ENCODE measurements at regions not wholly inside any gene's neighbourhood (a gene's known extent, or its start where the extent isn't known, plus 50 kb on each side); places are given as distances from the start of the nearest gene placed in this dataset.
"Not testable (repeated sequence)": the region's sequence is repeated elsewhere in the genome, so short reads cannot be mapped to it uniquely, and the experiment has no call there.

GRCh38 chr9:135357863-135358551 lies 121.6 kb upstream of the PPP1R26 start:
- no peaks in the 10 kb centered on the region for H3K79me2 ChIP-seq
- H3K4me1 ChIP-seq (ENCODE audit: insufficient read depth), result no peaks in the 10 kb centered on the region
- H3K4me2 ChIP-seq, result no peak overlapping the region
- H2AFZ ChIP-seq, result no peak overlapping the region
- no peaks in the 10 kb centered on the region for H3K36me3 ChIP-seq (replicated peaks; ENCODE audit: insufficient read depth, low read depth)
- no peaks in the 10 kb centered on the region for H3K9me3 ChIP-seq (ENCODE audit: low read depth)
- no peak for DNase-seq (ENCODE audit: low spot score)
- H3K9me2 ChIP-seq (replicated peaks; ENCODE audit: insufficient read depth), result no peaks in the 10 kb centered on the region
- H3K27ac ChIP-seq, result no peak overlapping the region
- no peaks in the 10 kb centered on the region for H3K27me3 ChIP-seq
- no peak for TF ChIP-seq EZH2 (IDR thresholded peaks at IDR 0.05; ENCODE audit: borderline replicate concordance)
- no peak overlapping the region for H3K4me3 ChIP-seq
- no peaks in the 10 kb centered on the region for H4K20me1 ChIP-seq (ENCODE audit: insufficient read depth, poor library complexity, severe bottlenecking)
- whole genome bisulfite sequencing (ENCODE audit: low lambda C conversion rate, missing lambda C conversion rate), result 83% methylated on average over 24 of the region's 24 CpGs

- Histone ChIP-seq H3K9me2 (replicated peaks; ENCODE audit: insufficient read depth) (no peaks in the 10 kb centered on the region), H3K4me3 (no peak overlapping the region), H3K27me3 (no peaks in the 10 kb centered on the region), H3K9me3 (ENCODE audit: low read depth) (no peaks in the 10 kb centered on the region), H3K36me3 (replicated peaks; ENCODE audit: insufficient read depth, low read depth) (no peaks in the 10 kb centered on the region), H3K79me2 (no peaks in the 10 kb centered on the region), H3K4me1 (ENCODE audit: insufficient read depth) (no peaks in the 10 kb centered on the region), H3K27ac (no peak overlapping the region), H2AFZ (no peak overlapping the region), H4K20me1 (ENCODE audit: insufficient read depth, poor library complexity, severe bottlenecking) (no peaks in the 10 kb centered on the region), H3K4me2 (no peak overlapping the region)
- no peak for DNase-seq (ENCODE audit: low spot score)
- 82% methylated on average over 13 of the region's 13 CpGs for WGBS (ENCODE audit: low lambda C conversion rate, missing lambda C conversion rate)
- TF ChIP-seq EZH2phosphoT487 (IDR thresholded peaks at IDR 0.05; ENCODE audit: low read depth, severe bottlenecking, unreplicated experiment) (no peak), CTCF (IDR thresholded peaks at IDR 0.05; ENCODE audit: poor library complexity) (no peak), EZH2 (IDR thresholded peaks at IDR 0.05; ENCODE audit: borderline replicate concordance) (no peak)
Measured at GRCh38 chr9:135358552-135358940, 121.0 kb upstream of the PPP1R26 start.

DNA sequence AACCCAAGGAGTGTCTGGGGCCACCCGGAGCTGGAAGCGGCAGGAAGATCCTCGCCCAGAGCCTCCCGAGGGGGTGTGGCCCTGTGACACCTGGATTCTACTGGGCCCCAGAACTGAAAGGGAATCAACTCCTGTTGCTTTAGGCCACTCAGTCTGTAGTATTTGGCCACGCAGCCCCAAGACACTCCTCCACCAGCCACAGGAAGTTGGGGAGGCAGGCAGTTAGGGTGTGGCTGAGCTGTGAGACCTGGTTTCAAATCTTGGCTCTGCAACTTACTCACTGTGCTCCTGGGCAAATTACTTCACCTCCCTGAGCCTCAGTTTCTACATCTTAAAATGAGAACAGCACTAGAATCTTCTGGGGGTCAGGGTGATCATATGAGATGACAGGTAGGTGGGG lies 119.8 kb upstream of the PPP1R26 start:
- Histone ChIP-seq H3K4me2 (no peak overlapping the region), H3K36me3 (replicated peaks; ENCODE audit: insufficient read depth, low read depth) (no peaks in the 10 kb centered on the region), H3K4me3 (no peak overlapping the region), H4K20me1 (ENCODE audit: insufficient read depth, poor library complexity, severe bottlenecking) (no peaks in the 10 kb centered on the region), H3K27ac (no peak overlapping the region), H3K9me3 (ENCODE audit: low read depth) (no peaks in the 10 kb centered on the region), H2AFZ (no peak overlapping the region), H3K27me3 (no peaks in the 10 kb centered on the region), H3K4me1 (ENCODE audit: insufficient read depth) (no peaks in the 10 kb centered on the region), H3K79me2 (no peaks in the 10 kb centered on the region), H3K9me2 (replicated peaks; ENCODE audit: insufficient read depth) (no peaks in the 10 kb centered on the region)
- DNase-seq (ENCODE audit: low spot score), result no peak
- 88% methylated on average over 5 of the region's 5 CpGs for WGBS (ENCODE audit: low lambda C conversion rate, missing lambda C conversion rate)
- no peak for TF ChIP-seq EZH2 (IDR thresholded peaks at IDR 0.05; ENCODE audit: borderline replicate concordance)
- TF ChIP-seq EZH2phosphoT487 (IDR thresholded peaks at IDR 0.05; ENCODE audit: low read depth, severe bottlenecking, unreplicated experiment), result no peak
- TF ChIP-seq CTCF (IDR thresholded peaks at IDR 0.05; ENCODE audit: poor library complexity), result no peak

DNA sequence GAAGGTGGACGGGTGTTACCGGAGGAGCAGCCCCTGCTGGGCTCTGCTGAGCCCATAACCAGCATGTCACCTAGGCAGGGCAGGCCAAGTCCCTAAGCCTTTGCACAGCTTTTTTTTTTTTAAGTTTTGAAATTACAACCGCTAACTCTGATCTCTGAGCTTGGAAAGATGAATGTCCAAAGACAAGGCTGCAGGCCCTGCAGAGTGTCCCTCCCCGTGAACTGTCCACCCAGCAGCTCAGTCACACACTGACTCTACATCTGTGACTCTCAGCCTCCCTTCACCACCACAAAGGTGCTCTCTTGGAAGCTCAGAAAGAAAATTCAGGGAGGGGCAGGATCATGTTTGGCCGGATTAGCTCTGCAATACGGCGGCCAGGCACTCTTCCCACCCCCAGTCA lies 119.0 kb upstream of the PPP1R26 start:
- H3K27ac ChIP-seq, result no peak overlapping the region
- no peaks in the 10 kb centered on the region for H3K27me3 ChIP-seq
- no peak for DNase-seq (ENCODE audit: low spot score)
- TF ChIP-seq CTCF (IDR thresholded peaks at IDR 0.05; ENCODE audit: poor library complexity), result no peak
- no peak for TF ChIP-seq EZH2 (IDR thresholded peaks at IDR 0.05; ENCODE audit: borderline replicate concordance)
- no peak for TF ChIP-seq EZH2phosphoT487 (IDR thresholded peaks at IDR 0.05; ENCODE audit: low read depth, severe bottlenecking, unreplicated experiment)
- H3K9me3 ChIP-seq (ENCODE audit: low read depth), result no peaks in the 10 kb centered on the region
- H4K20me1 ChIP-seq (ENCODE audit: insufficient read depth, poor library complexity, severe bottlenecking), result no peaks in the 10 kb centered on the region
- no peak overlapping the region for H2AFZ ChIP-seq
- 91% methylated on average over 7 of the region's 7 CpGs for WGBS (ENCODE audit: low lambda C conversion rate, missing lambda C conversion rate)
- no peaks in the 10 kb centered on the region for H3K36me3 ChIP-seq (replicated peaks; ENCODE audit: insufficient read depth, low read depth)
- no peak overlapping the region for H3K4me2 ChIP-seq
- no peaks in the 10 kb centered on the region for H3K4me1 ChIP-seq (ENCODE audit: insufficient read depth)
- no peaks in the 10 kb centered on the region for H3K79me2 ChIP-seq
- H3K9me2 ChIP-seq (replicated peaks; ENCODE audit: insufficient read depth), result no peaks in the 10 kb centered on the region
- H3K4me3 ChIP-seq, result no peak overlapping the region

DNA sequence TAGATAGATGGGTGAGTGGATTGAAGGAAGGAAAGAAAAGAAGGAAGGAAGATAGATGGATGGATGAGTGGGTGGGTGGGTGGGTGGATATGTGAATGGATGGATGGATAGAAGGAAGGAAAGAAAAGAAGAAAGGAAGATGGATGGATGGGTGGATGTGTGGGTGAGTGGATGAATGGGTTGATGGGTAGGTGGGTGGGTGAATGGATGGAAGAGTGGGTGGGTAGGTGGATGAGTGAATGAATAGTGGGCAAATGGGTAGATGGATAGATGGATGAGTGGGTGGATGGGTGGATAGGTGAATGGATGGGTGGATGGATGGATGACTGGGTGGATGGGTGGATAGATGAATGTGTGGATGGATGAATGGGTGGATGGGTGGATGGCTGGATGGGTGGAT lies 117.9 kb upstream of the PPP1R26 start:
- DNase-seq (ENCODE audit: low spot score); H3K4me1 ChIP-seq (ENCODE audit: insufficient read depth); H4K20me1 ChIP-seq (ENCODE audit: insufficient read depth, poor library complexity, severe bottlenecking); H2AFZ ChIP-seq; H3K9me2 ChIP-seq (replicated peaks; ENCODE audit: insufficient read depth); H3K27ac ChIP-seq; H3K79me2 ChIP-seq; H3K4me3 ChIP-seq; H3K9me3 ChIP-seq (ENCODE audit: low read depth); H3K36me3 ChIP-seq (replicated peaks; ENCODE audit: insufficient read depth, low read depth); H3K4me2 ChIP-seq; H3K27me3 ChIP-seq: not testable (repeated sequence)
